ENCODE measurements at regions not wholly inside any gene's neighbourhood (a gene's known extent, or its start where the extent isn't known, plus 50 kb on each side); places are given as distances from the start of the nearest gene placed in this dataset.
"Not testable (repeated sequence)": the region's sequence is repeated elsewhere in the genome, so short reads cannot be mapped to it uniquely, and the experiment has no call there.

DNA sequence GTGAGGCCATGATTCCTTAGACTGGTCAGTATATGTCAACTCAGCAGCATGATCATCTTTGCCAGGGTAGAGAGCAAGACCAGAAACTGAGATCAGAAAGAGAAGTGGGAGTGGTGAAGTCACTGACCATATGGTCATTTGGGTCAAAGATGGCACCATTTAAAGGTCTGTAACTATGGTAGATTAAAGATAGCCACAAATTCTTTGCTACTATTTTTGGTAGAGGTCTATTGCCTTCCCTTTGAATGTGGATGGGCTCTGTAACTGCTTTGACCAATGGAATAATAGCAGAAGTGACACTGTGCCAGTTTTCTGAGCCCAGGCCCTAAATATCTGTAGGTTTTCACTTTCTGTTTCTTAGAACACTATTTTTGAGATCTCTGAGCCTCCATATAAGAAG is 117.6 kb downstream of the PCSK1 start:
- DNase-seq (ENCODE audit: low spot score): no peak
- H3K36me3 Mint-ChIP-seq (ENCODE audit: low read depth): no peaks in the 10 kb centered on the region
- no peaks in the 10 kb centered on the region for H3K4me1 Mint-ChIP-seq (ENCODE audit: low read depth)
- no peak overlapping the region for H3K4me3 Mint-ChIP-seq
- H3K9me3 Mint-ChIP-seq: peaks cover 18% of the 10 kb centered on the region
- H3K27ac Mint-ChIP-seq: no peak overlapping the region
- H3K27me3 Mint-ChIP-seq (ENCODE audit: low read depth): peaks cover 12% of the 10 kb centered on the region

DNA sequence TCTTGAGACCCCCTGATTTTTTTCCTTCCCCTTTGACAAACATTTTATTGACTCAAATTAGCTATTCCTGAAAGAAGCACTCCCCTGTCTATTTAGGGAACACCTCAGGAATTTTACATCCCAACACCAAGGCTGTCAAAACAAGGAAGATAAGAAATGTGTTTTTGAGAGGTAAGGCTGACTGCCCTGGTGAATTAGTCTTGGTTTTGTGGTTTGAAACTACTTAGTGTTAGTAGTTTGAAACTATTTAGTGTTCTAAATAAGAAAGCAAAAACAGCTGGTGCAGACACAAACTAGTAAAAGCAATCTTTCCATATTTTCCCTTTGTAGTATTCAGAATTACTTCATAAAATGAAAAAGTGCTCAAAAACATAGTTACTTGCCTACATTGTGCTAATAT is 120.7 kb downstream of the PCSK1 start:
- DNase-seq (ENCODE audit: low spot score): no peak
- Mint-ChIP-seq H3K4me1 (ENCODE audit: low read depth) (no peaks in the 10 kb centered on the region), H3K9me3 (peaks cover 25% of the 10 kb centered on the region), H3K4me3 (no peak overlapping the region), H3K27me3 (ENCODE audit: low read depth) (peaks cover 15% of the 10 kb centered on the region), H3K36me3 (ENCODE audit: low read depth) (no peaks in the 10 kb centered on the region), H3K27ac (no peak overlapping the region)

DNA sequence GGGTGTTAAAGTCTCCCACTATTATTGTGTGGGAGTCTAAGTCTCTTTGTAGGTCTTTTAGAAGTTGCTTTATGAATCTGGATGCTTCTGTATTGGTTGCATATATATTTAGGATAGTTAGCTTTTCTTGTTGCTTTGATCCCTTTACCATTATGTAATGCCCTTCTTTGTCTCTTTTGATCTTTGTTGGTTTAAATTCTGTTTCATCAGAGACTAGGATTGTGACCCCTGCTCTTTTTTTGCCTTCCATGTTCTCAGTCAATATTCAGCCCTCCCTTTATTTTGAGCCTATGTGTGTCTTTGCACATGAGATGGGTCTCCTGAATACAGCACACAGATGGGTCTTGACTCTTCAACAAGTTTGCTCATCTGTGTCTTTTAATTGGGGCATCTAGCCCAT is 126.0 kb downstream of the PCSK1 start:
- not testable (repeated sequence) for H3K36me3 Mint-ChIP-seq (ENCODE audit: low read depth); H3K4me3 Mint-ChIP-seq; DNase-seq (ENCODE audit: low spot score); H3K4me1 Mint-ChIP-seq (ENCODE audit: low read depth); H3K27me3 Mint-ChIP-seq (ENCODE audit: low read depth); H3K27ac Mint-ChIP-seq
- peaks cover 29% of the 10 kb centered on the region for H3K9me3 Mint-ChIP-seq

DNA sequence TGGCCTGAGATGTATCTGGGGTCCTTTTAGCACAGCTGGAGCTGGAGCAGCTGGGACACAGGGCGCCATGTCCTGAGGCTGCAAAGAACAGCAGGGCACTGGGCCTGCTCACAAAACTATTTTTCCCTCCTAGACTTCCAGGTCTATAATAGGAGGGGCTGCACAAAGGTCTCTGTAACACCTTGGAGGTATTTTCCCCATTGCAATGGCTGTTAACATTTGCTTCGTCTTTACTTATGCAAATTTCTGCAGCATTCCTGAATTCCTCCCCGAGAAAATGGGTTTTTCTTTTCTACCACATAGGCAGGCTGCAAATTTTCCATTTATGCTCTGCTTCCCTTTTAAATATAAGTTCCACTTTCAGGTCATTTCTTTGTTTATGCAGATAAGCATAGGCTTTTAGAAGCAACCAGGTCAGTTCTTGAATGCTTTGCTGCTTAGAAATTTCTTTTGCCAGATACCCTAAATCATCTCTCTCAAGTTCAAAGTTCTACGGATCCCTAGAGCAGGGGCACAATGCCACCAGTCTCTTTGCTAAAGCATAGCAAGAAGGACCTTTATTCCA is 130.8 kb downstream of the PCSK1 start:
- H3K4me1 Mint-ChIP-seq (ENCODE audit: low read depth): no peaks in the 10 kb centered on the region
- H3K9me3 Mint-ChIP-seq: peaks cover 18% of the 10 kb centered on the region

DNA sequence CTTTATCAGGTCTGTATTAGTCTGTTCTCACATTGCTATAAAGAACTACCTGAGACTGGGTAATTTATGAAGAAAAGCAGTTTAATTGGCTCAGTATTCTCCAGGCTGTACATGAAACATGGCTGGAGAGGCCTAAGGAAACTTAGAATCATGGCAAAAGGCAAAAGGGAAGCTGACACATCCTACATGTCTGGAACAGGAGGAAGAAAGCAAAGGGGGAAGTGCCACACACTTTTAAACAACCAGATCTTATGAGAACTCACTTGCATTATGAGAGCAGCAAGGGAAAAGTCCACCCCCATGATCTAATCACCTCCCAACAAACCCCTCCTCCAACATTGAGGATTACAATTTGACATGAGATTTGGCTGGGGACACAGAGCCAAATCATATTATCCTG is 132.1 kb downstream of the PCSK1 start:
- H3K4me1 Mint-ChIP-seq (ENCODE audit: low read depth): no peaks in the 10 kb centered on the region
- H3K27me3 Mint-ChIP-seq (ENCODE audit: low read depth): no peaks in the 10 kb centered on the region
- H3K27ac Mint-ChIP-seq: no peak overlapping the region
- no peak overlapping the region for H3K4me3 Mint-ChIP-seq
- no peaks in the 10 kb centered on the region for H3K36me3 Mint-ChIP-seq (ENCODE audit: low read depth)
- no peak for DNase-seq (ENCODE audit: low spot score)
- peaks cover 10% of the 10 kb centered on the region for H3K9me3 Mint-ChIP-seq

More for the DNA sequence above, 130.8 kb downstream of the PCSK1 start:
- Mint-ChIP-seq H3K27me3 (ENCODE audit: low read depth) (peaks cover 2% of the 10 kb centered on the region), H3K27ac (no peak overlapping the region), H3K4me3 (no peak overlapping the region), H3K36me3 (ENCODE audit: low read depth) (no peaks in the 10 kb centered on the region)
- no peak for DNase-seq (ENCODE audit: low spot score)

DNA sequence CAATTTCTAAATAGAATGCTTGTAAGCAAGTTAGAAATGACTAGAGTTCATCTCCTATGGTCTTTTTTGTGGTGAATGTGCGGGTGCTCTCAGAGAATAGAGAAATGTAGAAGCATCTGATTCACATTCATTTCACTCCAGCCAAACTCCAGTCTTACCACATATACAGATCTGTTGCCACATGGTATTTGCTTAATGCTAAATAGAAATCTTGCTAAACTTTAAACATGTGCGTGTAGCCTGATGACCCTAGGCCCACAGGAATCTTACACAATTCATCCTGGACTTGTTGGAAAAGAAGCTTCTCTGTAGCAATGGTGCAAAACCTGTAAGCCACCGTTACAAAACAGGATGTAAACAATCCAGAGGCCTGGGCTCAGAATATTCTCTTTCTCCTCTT is 135.2 kb downstream of the PCSK1 start:
- Mint-ChIP-seq H3K9me3 (peaks cover 8% of the 10 kb centered on the region), H3K36me3 (ENCODE audit: low read depth) (no peaks in the 10 kb centered on the region), H3K27me3 (ENCODE audit: low read depth) (no peaks in the 10 kb centered on the region), H3K4me3 (no peak overlapping the region), H3K4me1 (ENCODE audit: low read depth) (no peaks in the 10 kb centered on the region), H3K27ac (no peak overlapping the region)
- DNase-seq (ENCODE audit: low spot score): no peak

DNA sequence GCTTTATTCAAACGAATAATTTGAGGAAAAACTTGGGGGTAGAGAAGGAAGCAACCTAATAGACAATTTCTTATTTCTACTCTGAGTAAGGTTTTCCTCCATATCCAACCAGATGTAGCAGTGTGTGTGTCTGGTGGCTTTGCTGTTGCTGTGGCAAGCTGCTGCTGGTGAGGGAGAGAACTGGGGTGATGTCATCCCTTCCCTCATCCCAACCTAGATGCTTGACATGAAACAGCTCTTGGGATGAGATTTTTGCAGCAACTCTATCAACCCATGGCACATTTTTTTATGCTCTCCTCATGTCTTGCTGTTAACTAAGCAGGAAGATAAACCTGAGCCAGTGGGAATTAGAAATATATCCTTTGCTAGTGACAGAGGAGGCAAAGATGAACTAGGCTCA is 135.8 kb downstream of the PCSK1 start:
- no peak for DNase-seq (ENCODE audit: low spot score)
- no peaks in the 10 kb centered on the region for H3K36me3 Mint-ChIP-seq (ENCODE audit: low read depth)
- peaks cover 8% of the 10 kb centered on the region for H3K9me3 Mint-ChIP-seq
- no peak overlapping the region for H3K27ac Mint-ChIP-seq
- H3K27me3 Mint-ChIP-seq (ENCODE audit: low read depth): no peaks in the 10 kb centered on the region
- no peaks in the 10 kb centered on the region for H3K4me1 Mint-ChIP-seq (ENCODE audit: low read depth)
- H3K4me3 Mint-ChIP-seq: no peak overlapping the region

DNA sequence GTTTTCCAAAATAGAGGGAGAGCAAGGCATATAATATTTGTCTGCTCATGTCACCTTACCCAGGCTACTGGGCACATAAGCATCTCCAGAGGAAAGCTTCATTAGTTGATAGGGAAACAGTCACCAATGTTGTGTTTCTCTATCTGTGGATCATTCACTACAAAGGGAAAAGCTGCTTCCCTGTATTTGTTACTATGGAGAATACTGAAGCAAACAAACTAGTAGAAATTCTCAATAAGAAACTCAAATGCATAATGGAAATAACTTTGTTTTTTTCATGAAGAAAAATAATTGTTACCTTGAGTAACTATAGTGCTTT is 138.2 kb downstream of the PCSK1 start:
- no peaks in the 10 kb centered on the region for H3K27me3 Mint-ChIP-seq (ENCODE audit: low read depth)
- H3K4me3 Mint-ChIP-seq: no peak overlapping the region
- no peaks in the 10 kb centered on the region for H3K36me3 Mint-ChIP-seq (ENCODE audit: low read depth)
- H3K27ac Mint-ChIP-seq: no peak overlapping the region
- peaks cover 7% of the 10 kb centered on the region for H3K9me3 Mint-ChIP-seq
- no peaks in the 10 kb centered on the region for H3K4me1 Mint-ChIP-seq (ENCODE audit: low read depth)
- no peak for DNase-seq (ENCODE audit: low spot score)

DNA sequence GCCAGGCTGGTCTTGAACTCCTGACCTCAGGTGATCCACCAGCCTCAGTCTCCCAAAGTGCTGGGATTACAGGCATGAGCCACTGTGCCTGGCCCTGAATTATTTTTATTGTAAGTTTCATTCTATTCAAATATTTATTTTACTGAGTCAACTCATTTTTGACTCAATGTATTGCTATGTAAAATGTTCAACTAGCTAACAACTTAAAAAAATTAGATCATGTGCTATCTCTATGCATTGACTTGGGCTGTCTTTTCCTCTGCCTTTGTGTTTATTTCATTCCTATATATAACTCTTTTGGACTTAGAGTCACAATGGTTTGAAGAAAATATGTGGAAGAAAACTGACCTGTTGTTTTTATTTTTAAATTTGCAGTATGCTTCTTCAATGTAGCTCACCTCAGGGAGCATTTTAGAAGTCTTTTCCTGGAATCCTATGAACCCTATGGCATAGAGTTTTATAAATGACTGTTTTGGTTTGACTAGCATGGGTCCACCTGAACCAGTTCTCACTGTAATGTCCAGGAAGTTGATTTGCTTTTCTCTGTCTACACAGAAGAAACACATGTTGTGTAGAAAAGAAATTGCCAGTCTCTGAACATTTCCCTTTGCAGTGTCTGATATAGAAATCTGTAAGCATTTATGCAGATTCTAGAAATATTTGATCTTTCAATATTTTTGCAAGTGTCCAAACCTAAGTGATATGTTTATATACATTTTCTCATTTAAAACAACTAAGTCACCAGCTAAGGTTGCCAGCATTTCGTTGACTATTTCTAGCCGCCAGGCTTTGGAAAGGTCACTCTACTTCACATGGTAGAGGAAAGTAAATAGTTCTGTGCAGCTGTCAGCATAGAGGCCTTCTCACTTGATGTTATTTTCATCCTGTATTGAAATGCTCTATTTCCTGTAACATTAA is 138.8 kb downstream of the PCSK1 start:
- no peaks in the 10 kb centered on the region for H3K27me3 Mint-ChIP-seq (ENCODE audit: low read depth)
- DNase-seq (ENCODE audit: low spot score): no peak
- no peak overlapping the region for H3K4me3 Mint-ChIP-seq
- peaks cover 7% of the 10 kb centered on the region for H3K9me3 Mint-ChIP-seq
- no peaks in the 10 kb centered on the region for H3K4me1 Mint-ChIP-seq (ENCODE audit: low read depth)
- no peak overlapping the region for H3K27ac Mint-ChIP-seq
- no peaks in the 10 kb centered on the region for H3K36me3 Mint-ChIP-seq (ENCODE audit: low read depth)

DNA sequence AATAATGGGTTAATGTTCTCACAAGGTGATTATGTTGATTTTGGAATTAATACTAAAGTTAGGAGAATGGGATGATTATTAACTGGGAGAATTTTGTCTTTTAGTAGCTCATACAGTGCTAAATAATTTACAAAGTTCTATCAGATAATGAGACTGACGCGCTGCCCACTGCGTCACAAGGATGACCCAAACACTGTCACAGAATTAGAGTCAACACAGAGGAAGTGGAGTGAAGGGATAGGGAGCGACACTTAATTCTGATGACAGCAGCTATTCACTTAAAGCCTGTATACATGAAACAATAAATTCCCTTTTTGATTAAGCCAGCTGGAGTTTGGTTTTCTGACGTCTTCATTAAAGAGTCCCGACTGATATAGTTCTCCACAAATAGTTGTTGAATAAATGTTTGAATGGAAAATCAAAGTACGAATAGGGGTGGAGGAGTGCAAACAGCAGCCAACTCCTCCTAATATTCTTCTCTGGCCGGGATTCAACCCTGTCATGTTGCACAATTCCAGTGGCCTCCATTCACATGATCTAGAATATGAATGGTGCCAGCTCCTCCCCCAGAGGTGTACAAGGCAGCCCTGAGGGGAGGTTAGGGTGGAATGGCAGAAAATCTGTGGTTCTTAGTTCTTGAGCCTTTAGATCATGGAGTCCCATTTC is 140.3 kb downstream of the PCSK1 start:
- Mint-ChIP-seq H3K4me1 (ENCODE audit: low read depth) (no peaks in the 10 kb centered on the region), H3K4me3 (no peak overlapping the region), H3K27me3 (ENCODE audit: low read depth) (no peaks in the 10 kb centered on the region), H3K36me3 (ENCODE audit: low read depth) (no peaks in the 10 kb centered on the region), H3K27ac (no peak overlapping the region), H3K9me3 (peaks cover 7% of the 10 kb centered on the region)
- no peak for DNase-seq (ENCODE audit: low spot score)

DNA sequence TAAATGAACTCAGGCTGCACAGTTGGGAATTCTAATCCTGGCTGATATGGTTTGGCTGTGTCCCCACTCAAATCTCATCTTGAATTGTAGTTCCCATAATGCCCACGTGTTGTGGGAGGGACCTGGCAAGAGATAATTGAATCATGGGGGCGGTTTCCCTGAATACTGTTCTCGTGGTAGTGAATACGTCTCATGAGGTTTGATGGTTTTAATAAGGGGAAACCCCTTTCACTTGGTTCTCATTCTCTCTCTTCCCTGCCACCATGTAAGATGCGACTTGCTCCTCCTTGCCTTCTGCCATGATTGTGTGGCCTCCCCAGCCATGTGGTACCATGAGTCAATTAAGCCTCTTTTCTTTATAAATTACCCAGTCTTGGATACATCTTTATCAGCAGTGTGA is 143.8 kb downstream of the PCSK1 start:
- H3K27me3 Mint-ChIP-seq (ENCODE audit: low read depth); H3K9me3 Mint-ChIP-seq; H3K4me3 Mint-ChIP-seq; H3K27ac Mint-ChIP-seq; H3K36me3 Mint-ChIP-seq (ENCODE audit: low read depth); H3K4me1 Mint-ChIP-seq (ENCODE audit: low read depth): not testable (repeated sequence)
- DNase-seq (ENCODE audit: low spot score): peak; percentile 10

DNA sequence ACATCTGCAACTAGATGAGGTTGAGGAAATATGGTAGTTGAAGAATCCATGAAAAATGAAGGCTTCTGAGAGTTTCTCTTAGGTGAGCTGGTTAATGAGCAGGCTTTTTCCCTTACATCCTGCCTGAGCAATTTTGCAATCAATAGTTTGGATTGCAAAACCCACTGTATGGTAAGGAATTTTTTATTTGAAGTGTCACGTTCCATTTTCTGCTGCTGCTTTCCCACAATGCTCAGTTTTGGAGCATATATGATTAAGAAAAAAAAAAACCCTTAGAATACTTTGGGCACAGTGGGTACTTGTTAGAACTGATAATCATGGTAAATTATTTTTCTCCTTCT is 144.2 kb downstream of the PCSK1 start:
- no peaks in the 10 kb centered on the region for H3K27me3 Mint-ChIP-seq (ENCODE audit: low read depth)
- peaks cover 7% of the 10 kb centered on the region for H3K9me3 Mint-ChIP-seq
- no peaks in the 10 kb centered on the region for H3K36me3 Mint-ChIP-seq (ENCODE audit: low read depth)
- no peak overlapping the region for H3K4me3 Mint-ChIP-seq
- no peak for DNase-seq (ENCODE audit: low spot score)
- H3K27ac Mint-ChIP-seq: no peak overlapping the region
- H3K4me1 Mint-ChIP-seq (ENCODE audit: low read depth): peaks cover 1% of the 10 kb centered on the region

DNA sequence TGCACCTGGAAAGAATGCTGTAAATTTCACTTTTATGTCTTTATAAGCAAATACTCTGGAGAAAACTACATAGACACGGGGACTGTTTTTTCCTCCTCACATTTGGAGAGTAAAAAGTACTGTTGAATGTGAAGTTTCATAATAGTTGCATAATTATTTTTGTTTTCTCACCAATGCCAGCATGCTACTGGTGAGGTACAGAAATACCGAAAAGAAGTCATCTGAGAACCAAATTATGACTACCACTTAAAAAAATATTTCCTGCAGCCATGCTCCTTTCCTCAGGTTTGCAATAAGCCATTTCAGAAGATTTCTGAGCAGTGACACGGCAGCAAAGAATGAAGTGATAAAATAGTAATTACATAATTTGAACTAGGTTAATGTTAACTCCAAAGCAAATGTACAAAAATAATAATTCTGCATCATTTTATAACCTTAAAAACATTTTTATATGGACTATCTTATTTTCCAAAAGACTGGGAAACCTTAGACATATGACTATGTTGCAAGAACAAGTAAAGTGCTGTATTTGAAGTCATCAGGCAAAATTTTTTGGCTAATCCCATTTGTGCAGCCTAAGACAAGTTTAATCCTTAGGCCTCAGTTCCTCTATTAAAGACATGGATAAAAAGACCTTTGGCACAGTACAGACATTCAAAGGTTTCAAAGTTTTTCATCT is 144.7 kb downstream of the PCSK1 start:
- H3K27me3 Mint-ChIP-seq (ENCODE audit: low read depth): no peaks in the 10 kb centered on the region
- peaks cover 7% of the 10 kb centered on the region for H3K9me3 Mint-ChIP-seq
- peaks cover 1% of the 10 kb centered on the region for H3K4me1 Mint-ChIP-seq (ENCODE audit: low read depth)
- H3K36me3 Mint-ChIP-seq (ENCODE audit: low read depth): no peaks in the 10 kb centered on the region
- DNase-seq (ENCODE audit: low spot score): no peak
- no peak overlapping the region for H3K27ac Mint-ChIP-seq
- no peak overlapping the region for H3K4me3 Mint-ChIP-seq

DNA sequence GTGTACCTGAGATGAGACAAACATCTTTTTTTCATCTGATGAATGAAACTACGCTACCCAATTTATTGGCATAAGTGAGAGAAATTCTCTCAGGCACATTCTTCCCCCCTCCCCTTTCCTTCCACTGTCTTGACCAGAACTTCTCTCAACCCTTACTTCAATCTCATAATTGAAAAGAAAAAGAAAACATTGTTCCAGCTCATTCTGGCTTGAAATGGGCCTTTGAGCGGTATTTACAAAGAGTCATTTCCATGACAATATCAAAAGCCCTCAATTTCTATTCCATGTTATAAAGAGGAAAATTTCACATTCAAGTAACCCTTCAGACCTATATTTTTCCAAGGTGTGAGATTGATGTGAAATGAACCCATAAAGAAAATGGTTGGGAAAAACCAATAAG is 145.9 kb downstream of the PCSK1 start:
- DNase-seq (ENCODE audit: low spot score): no peak
- Mint-ChIP-seq H3K9me3 (peaks cover 7% of the 10 kb centered on the region), H3K27ac (no peak overlapping the region)

More for the DNA sequence above, 145.9 kb downstream of the PCSK1 start:
- Mint-ChIP-seq H3K4me3 (no peak overlapping the region), H3K4me1 (ENCODE audit: low read depth) (peaks cover 1% of the 10 kb centered on the region), H3K36me3 (ENCODE audit: low read depth) (no peaks in the 10 kb centered on the region), H3K27me3 (ENCODE audit: low read depth) (no peaks in the 10 kb centered on the region)

Data from T-helper 2 cell treated with Interferon-gamma antibody and Interleukin-4, amounts not matched to agents 5 μg/mL and 100 μg/mL, for 36 hours (primary cell).